ENCODE measurements at regions not wholly inside any gene's neighbourhood (a gene's known extent, or its start where the extent isn't known, plus 50 kb on each side); places are given as distances from the start of the nearest gene placed in this dataset.

DNA sequence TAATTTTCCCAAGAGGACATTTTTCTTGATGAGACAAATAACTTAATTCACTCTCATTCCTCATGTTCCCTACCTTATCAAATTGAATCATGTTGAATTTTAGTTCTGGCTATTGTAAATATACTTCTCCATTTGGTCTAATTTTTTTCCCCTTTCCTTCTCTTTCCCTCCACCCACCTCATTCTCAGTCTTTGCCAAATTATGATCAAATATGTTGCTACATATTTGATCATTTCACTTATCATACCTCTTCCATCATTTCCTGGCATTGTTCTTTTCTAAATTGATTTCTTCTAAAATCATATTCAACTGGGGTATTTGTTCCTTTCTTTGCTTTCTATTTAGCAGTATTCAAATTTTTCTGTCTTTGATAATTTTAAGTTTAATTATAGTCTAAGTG is 52.3 kb downstream of the HDGFL1 start:
- H3K36me3 ChIP-seq (ENCODE audit: control insufficient read depth, low read depth, low read length): no peaks in the 10 kb centered on the region
- H3K9me3 ChIP-seq (ENCODE audit: control insufficient read depth, low read depth, low read length): peaks cover under 1% of the 10 kb centered on the region
- peaks cover 21% of the 10 kb centered on the region for H3K4me1 ChIP-seq (ENCODE audit: control insufficient read depth, low read depth, low read length)
- no peak overlapping the region for H3K27ac ChIP-seq (ENCODE audit: low read length)
- no peak overlapping the region for H3K4me3 ChIP-seq (ENCODE audit: low read length)
- H3K9ac ChIP-seq (ENCODE audit: low read length): no peak overlapping the region
- no peaks in the 10 kb centered on the region for H3K27me3 ChIP-seq (ENCODE audit: control insufficient read depth, insufficient read depth, low read length)

DNA sequence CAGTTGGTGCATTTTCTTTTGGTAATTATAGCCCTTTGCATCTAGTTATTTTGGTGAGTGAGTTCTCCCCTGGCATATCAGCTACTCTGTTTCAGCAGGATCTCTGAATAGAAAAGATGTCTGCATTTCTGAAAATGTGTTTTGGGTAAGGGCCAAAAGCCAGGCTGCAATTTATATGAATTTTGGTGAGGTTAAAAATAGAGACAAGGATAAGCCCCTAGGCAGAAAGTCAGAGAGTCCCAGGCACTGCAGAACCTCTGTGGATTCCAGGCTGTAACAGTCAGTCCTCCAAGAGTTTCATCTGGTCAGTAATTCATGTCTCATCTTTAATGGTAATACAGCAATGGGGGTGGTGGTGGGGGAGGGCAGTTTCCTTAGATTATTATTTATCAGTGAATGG is 53.0 kb downstream of the HDGFL1 start:
- no peak overlapping the region for H3K27ac ChIP-seq (ENCODE audit: low read length)
- H3K9me3 ChIP-seq (ENCODE audit: control insufficient read depth, low read depth, low read length): no peaks in the 10 kb centered on the region
- no peak overlapping the region for H3K4me3 ChIP-seq (ENCODE audit: low read length)
- no peak overlapping the region for H3K9ac ChIP-seq (ENCODE audit: low read length)
- H3K36me3 ChIP-seq (ENCODE audit: control insufficient read depth, low read depth, low read length): no peaks in the 10 kb centered on the region
- peaks cover 21% of the 10 kb centered on the region for H3K4me1 ChIP-seq (ENCODE audit: control insufficient read depth, low read depth, low read length)
- H3K27me3 ChIP-seq (ENCODE audit: control insufficient read depth, insufficient read depth, low read length): no peaks in the 10 kb centered on the region

DNA sequence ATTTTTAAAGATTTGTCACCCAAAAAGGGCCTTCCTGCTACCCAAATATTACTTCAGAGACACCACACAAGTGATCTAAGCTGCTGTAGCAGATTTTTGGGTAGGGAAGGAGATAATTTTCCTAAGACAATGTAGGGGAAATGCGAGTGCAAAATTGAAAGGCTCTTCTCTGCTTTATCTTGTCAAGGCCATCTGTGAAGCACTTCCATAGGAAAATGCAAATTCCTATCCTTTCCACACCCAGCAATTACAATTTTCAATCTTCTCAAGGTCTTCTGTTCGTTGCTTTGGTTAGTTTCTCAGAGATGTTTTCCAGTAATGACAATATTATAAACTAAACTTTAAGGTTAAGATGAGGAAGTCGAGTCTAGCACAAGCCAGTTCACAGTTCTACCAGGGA is 53.4 kb downstream of the HDGFL1 start:
- no peak overlapping the region for H3K27ac ChIP-seq (ENCODE audit: low read length)
- no peak overlapping the region for H3K4me3 ChIP-seq (ENCODE audit: low read length)
- H3K9me3 ChIP-seq (ENCODE audit: control insufficient read depth, low read depth, low read length): no peaks in the 10 kb centered on the region
- H3K9ac ChIP-seq (ENCODE audit: low read length): no peak overlapping the region
- H3K36me3 ChIP-seq (ENCODE audit: control insufficient read depth, low read depth, low read length): no peaks in the 10 kb centered on the region
- H3K4me1 ChIP-seq (ENCODE audit: control insufficient read depth, low read depth, low read length): peaks cover 21% of the 10 kb centered on the region
- H3K27me3 ChIP-seq (ENCODE audit: control insufficient read depth, insufficient read depth, low read length): no peaks in the 10 kb centered on the region

DNA sequence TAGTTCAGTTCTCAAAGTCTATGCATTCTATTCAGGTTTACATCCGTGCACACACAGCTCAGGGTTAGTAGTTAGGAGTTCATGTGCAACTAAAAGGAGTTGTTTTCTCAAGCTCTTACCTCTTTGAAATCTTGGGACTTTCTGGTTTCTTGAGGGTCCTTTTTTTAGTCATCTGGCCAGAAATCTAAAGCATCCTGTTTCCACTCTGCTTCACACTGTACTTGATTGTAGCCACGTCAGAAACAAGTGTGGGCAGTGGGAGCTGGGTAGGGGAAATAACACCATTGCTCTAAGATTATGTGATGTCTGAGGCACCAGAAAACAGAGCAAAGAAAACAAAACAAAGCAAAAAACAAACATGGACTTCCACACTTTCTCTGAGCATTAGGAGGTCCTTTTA is 58.3 kb downstream of the HDGFL1 start:
- Histone ChIP-seq H3K9me3 (ENCODE audit: control insufficient read depth, low read depth, low read length) (no peaks in the 10 kb centered on the region), H3K27me3 (ENCODE audit: control insufficient read depth, insufficient read depth, low read length) (no peaks in the 10 kb centered on the region), H3K4me3 (ENCODE audit: low read length) (no peak overlapping the region), H3K9ac (ENCODE audit: low read length) (no peak overlapping the region), H3K27ac (ENCODE audit: low read length) (no peak overlapping the region), H3K36me3 (ENCODE audit: control insufficient read depth, low read depth, low read length) (no peaks in the 10 kb centered on the region), H3K4me1 (ENCODE audit: control insufficient read depth, low read depth, low read length) (peaks cover 35% of the 10 kb centered on the region)

- peaks cover 22% of the 10 kb centered on the region for H3K4me1 ChIP-seq (ENCODE audit: control insufficient read depth, low read depth, low read length)
- H3K9me3 ChIP-seq (ENCODE audit: control insufficient read depth, low read depth, low read length): no peaks in the 10 kb centered on the region
- no peak overlapping the region for H3K4me3 ChIP-seq (ENCODE audit: low read length)
- no peak overlapping the region for H3K27ac ChIP-seq (ENCODE audit: low read length)
- H3K9ac ChIP-seq (ENCODE audit: low read length): no peak overlapping the region
- H3K27me3 ChIP-seq (ENCODE audit: control insufficient read depth, insufficient read depth, low read length): no peaks in the 10 kb centered on the region
- H3K36me3 ChIP-seq (ENCODE audit: control insufficient read depth, low read depth, low read length): no peaks in the 10 kb centered on the region
Measured at GRCh38 chr6:22631091-22631490, 61.7 kb downstream of the HDGFL1 start.

DNA sequence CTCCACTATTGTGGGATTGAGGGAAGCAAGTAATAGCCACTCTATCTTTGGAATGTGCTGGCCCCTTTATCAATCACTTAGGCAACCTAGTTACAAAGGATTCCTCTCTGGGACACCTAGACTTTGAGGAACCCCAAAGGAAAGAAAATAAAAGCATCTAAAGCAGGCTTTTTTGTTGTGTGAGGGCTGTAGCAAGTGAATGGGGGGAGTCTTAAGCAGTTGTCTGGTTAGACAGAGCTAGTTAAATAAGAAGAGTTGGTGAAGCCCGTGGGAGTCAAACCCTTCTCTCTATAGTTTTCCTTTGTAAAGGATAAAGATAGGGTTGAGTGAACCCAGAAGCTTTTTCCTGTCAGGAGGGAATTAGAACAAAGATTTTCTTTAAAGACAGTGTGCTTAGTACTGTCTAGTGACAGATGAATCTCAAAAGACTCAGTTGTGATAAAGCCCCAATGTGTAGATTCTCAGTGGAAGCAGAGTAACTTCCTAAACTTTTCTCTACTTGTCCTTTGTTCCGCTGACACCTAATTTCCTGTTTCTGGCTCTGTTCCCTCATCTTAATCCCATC is 63.3 kb downstream of the HDGFL1 start:
- Histone ChIP-seq H3K4me1 (ENCODE audit: control insufficient read depth, low read depth, low read length) (peaks cover 22% of the 10 kb centered on the region), H3K9me3 (ENCODE audit: control insufficient read depth, low read depth, low read length) (no peaks in the 10 kb centered on the region), H3K9ac (ENCODE audit: low read length) (no peak overlapping the region), H3K36me3 (ENCODE audit: control insufficient read depth, low read depth, low read length) (no peaks in the 10 kb centered on the region), H3K27me3 (ENCODE audit: control insufficient read depth, insufficient read depth, low read length) (no peaks in the 10 kb centered on the region), H3K4me3 (ENCODE audit: low read length) (no peak overlapping the region), H3K27ac (ENCODE audit: low read length) (no peak overlapping the region)

- Histone ChIP-seq H3K36me3 (ENCODE audit: control insufficient read depth, low read depth, low read length) (no peaks in the 10 kb centered on the region), H3K9me3 (ENCODE audit: control insufficient read depth, low read depth, low read length) (no peaks in the 10 kb centered on the region), H3K4me3 (ENCODE audit: low read length) (no peak overlapping the region), H3K9ac (ENCODE audit: low read length) (no peak overlapping the region), H3K27me3 (ENCODE audit: control insufficient read depth, insufficient read depth, low read length) (no peaks in the 10 kb centered on the region), H3K27ac (ENCODE audit: low read length) (no peak overlapping the region), H3K4me1 (ENCODE audit: control insufficient read depth, low read depth, low read length) (peaks cover 15% of the 10 kb centered on the region)
Measured at GRCh38 chr6:22636452-22636851, 67.1 kb downstream of the HDGFL1 start.

- H3K4me1 ChIP-seq (ENCODE audit: control insufficient read depth, low read depth, low read length): peaks cover 5% of the 10 kb centered on the region
- H3K27me3 ChIP-seq (ENCODE audit: control insufficient read depth, insufficient read depth, low read length): no peaks in the 10 kb centered on the region
- H3K9ac ChIP-seq (ENCODE audit: low read length): no peak overlapping the region
- no peak overlapping the region for H3K4me3 ChIP-seq (ENCODE audit: low read length)
- H3K9me3 ChIP-seq (ENCODE audit: control insufficient read depth, low read depth, low read length): no peaks in the 10 kb centered on the region
- H3K36me3 ChIP-seq (ENCODE audit: control insufficient read depth, low read depth, low read length): no peaks in the 10 kb centered on the region
- H3K27ac ChIP-seq (ENCODE audit: low read length): no peak overlapping the region
Measured at GRCh38 chr6:22637782-22638181, 68.4 kb downstream of the HDGFL1 start.

GRCh38 chr6:22638320-22638719 is 69.0 kb downstream of the HDGFL1 start:
- H3K4me1 ChIP-seq (ENCODE audit: control insufficient read depth, low read depth, low read length): no peaks in the 10 kb centered on the region
- no peak overlapping the region for H3K9ac ChIP-seq (ENCODE audit: low read length)
- H3K4me3 ChIP-seq (ENCODE audit: low read length): no peak overlapping the region
- H3K9me3 ChIP-seq (ENCODE audit: control insufficient read depth, low read depth, low read length): no peaks in the 10 kb centered on the region
- H3K36me3 ChIP-seq (ENCODE audit: control insufficient read depth, low read depth, low read length): no peaks in the 10 kb centered on the region
- no peaks in the 10 kb centered on the region for H3K27me3 ChIP-seq (ENCODE audit: control insufficient read depth, insufficient read depth, low read length)
- H3K27ac ChIP-seq (ENCODE audit: low read length): no peak overlapping the region

- H3K27ac ChIP-seq (ENCODE audit: low read length): no peak overlapping the region
- H3K4me3 ChIP-seq (ENCODE audit: low read length): no peak overlapping the region
- H3K9me3 ChIP-seq (ENCODE audit: control insufficient read depth, low read depth, low read length): no peaks in the 10 kb centered on the region
- no peaks in the 10 kb centered on the region for H3K4me1 ChIP-seq (ENCODE audit: control insufficient read depth, low read depth, low read length)
- H3K27me3 ChIP-seq (ENCODE audit: control insufficient read depth, insufficient read depth, low read length): no peaks in the 10 kb centered on the region
- H3K9ac ChIP-seq (ENCODE audit: low read length): no peak overlapping the region
- H3K36me3 ChIP-seq (ENCODE audit: control insufficient read depth, low read depth, low read length): no peaks in the 10 kb centered on the region
Measured at GRCh38 chr6:22642254-22642653, 72.9 kb downstream of the HDGFL1 start.

DNA sequence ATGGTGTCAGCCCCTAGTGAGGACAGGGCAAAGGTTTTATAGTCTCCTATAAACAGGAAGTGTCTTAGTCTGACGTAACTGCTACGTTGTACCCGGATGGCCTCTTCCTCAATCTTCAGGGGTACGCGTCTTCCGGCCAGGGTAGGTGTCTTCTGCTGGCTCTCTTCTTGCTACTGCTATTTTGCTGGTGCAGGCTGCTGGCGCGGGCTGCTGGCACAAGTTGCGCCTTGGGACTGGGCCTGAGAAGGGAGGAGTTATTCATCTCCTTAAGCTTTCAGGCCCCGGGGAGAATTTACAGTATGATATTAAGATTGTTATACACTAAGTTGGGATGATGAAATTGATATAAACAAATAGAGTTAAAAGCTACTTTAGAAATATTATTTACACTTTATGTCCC is 74.4 kb downstream of the HDGFL1 start:
- Histone ChIP-seq H3K4me3 (ENCODE audit: low read length) (no peak overlapping the region), H3K9me3 (ENCODE audit: control insufficient read depth, low read depth, low read length) (no peaks in the 10 kb centered on the region), H3K36me3 (ENCODE audit: control insufficient read depth, low read depth, low read length) (no peaks in the 10 kb centered on the region), H3K27ac (ENCODE audit: low read length) (no peak overlapping the region), H3K4me1 (ENCODE audit: control insufficient read depth, low read depth, low read length) (no peaks in the 10 kb centered on the region), H3K27me3 (ENCODE audit: control insufficient read depth, insufficient read depth, low read length) (no peaks in the 10 kb centered on the region), H3K9ac (ENCODE audit: low read length) (no peak overlapping the region)

DNA sequence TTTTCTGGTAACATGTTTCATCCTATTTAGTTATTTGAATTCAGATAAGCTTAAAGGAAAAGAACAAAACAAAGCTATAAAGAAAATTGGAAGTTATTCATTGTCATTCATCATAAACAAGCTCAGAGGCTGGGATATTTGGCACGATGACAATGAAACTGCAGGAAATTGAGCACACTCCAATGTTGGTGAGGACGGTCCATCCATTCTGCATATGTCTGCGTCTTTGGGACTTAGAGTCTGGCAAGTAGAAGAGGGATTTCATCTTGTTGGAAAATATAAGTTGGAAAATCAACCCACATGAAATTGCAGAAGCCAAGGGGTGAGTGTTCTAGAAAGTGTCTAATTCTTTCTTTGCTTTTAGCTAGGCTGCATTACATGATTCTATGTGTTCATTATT is 78.4 kb downstream of the HDGFL1 start:
- no peak overlapping the region for H3K9ac ChIP-seq (ENCODE audit: low read length)
- no peaks in the 10 kb centered on the region for H3K27me3 ChIP-seq (ENCODE audit: control insufficient read depth, insufficient read depth, low read length)
- no peak overlapping the region for H3K4me3 ChIP-seq (ENCODE audit: low read length)
- H3K9me3 ChIP-seq (ENCODE audit: control insufficient read depth, low read depth, low read length): no peaks in the 10 kb centered on the region
- no peaks in the 10 kb centered on the region for H3K4me1 ChIP-seq (ENCODE audit: control insufficient read depth, low read depth, low read length)
- no peaks in the 10 kb centered on the region for H3K36me3 ChIP-seq (ENCODE audit: control insufficient read depth, low read depth, low read length)
- H3K27ac ChIP-seq (ENCODE audit: low read length): no peak overlapping the region
